Neuronal stem cell (in vitro differentiated cells): ENCODE measurements at regions not wholly inside any gene's neighbourhood (a gene's known extent, or its start where the extent isn't known, plus 50 kb on each side); places are given as distances from the start of the nearest gene placed in this dataset.

Experiments
- DNase-seq: peaks from one replicate; pipeline ENCODE4 v3.0.0-alpha.2; 2013; ENCODE audit warnings: low spot score
- H2AFZ ChIP-seq: one replicate; pipeline ENCODE4 v1.6.1; 2013; ENCODE audit warnings: mild to moderate bottlenecking, low read length, inconsistent platforms
- H2AK5ac ChIP-seq: 2 replicates; pipeline ENCODE4 v1.6.1; 2013; ENCODE audit warnings: low read depth, mild to moderate bottlenecking, inconsistent platforms, low read length, moderate library complexity, mixed read lengths
- H2BK120ac ChIP-seq: 2 replicates; pipeline ENCODE4 v1.6.1; 2013; ENCODE audit warnings: low read depth, mild to moderate bottlenecking, inconsistent platforms, low read length, moderate library complexity, mixed read lengths
- H2BK12ac ChIP-seq: one replicate; pipeline ENCODE4 v1.6.1; 2013; ENCODE audit warnings: low read length, inconsistent platforms
- H2BK15ac ChIP-seq: 2 replicates; pipeline ENCODE4 v1.6.1; 2013; ENCODE audit warnings: mild to moderate bottlenecking, low read length, inconsistent platforms, mixed read lengths
- H2BK5ac ChIP-seq: one replicate; pipeline ENCODE4 v1.6.1; 2013; ENCODE audit warnings: inconsistent platforms, mild to moderate bottlenecking, low read length, moderate library complexity
- H3K14ac ChIP-seq: one replicate; pipeline ENCODE4 v1.6.1; 2013; ENCODE audit warnings: low read length, inconsistent platforms
- H3K18ac ChIP-seq: 2 replicates; pipeline ENCODE4 v1.6.1; 2013; ENCODE audit warnings: low read length, inconsistent platforms
- H3K23ac ChIP-seq: 2 replicates; pipeline ENCODE4 v1.6.1; 2013; ENCODE audit warnings: low read depth, mild to moderate bottlenecking, mixed read lengths, low read length, inconsistent platforms; ENCODE audit not compliant: poor library complexity
- H3K27ac ChIP-seq: replicated peaks from 3 replicates; pipeline ENCODE4 v1.5.1; 2013; ENCODE audit warnings: low read length, inconsistent platforms
- H3K27me3 ChIP-seq, 3 experiments: 2 replicates each; pipeline ENCODE4 v1.6.1; 2013; ENCODE audit warnings: low read length in 3 of 3, mild to moderate bottlenecking in 2 of 3, inconsistent platforms in 1 of 3, low read depth in 1 of 3, mixed read lengths in 1 of 3, moderate library complexity in 1 of 3; ENCODE audit not compliant: control insufficient read depth in 3 of 3, insufficient read depth in 3 of 3
- H3K36me3 ChIP-seq, 2 donors: replicated peaks in 1 of 2; 2 replicates each; pipeline ENCODE4 v1.6.1; 2013; ENCODE audit warnings: low read length in 2 of 2; ENCODE audit not compliant: control insufficient read depth in 2 of 2, insufficient read depth in 2 of 2
- H3K4ac ChIP-seq: 2 replicates; pipeline ENCODE4 v1.6.1; 2013; ENCODE audit warnings: inconsistent platforms, mild to moderate bottlenecking, low read length, moderate library complexity
- H3K4me1 ChIP-seq, 2 donors: 1 replicate in 1 of 2; 2 replicates in 1 of 2; pipeline ENCODE4 v1.6.1; 2013; ENCODE audit warnings: low read length in 2 of 2, low read depth in 1 of 2; ENCODE audit not compliant: control insufficient read depth in 2 of 2, insufficient read depth in 1 of 2
- H3K4me2 ChIP-seq: one replicate; pipeline ENCODE4 v1.6.1; 2013; ENCODE audit warnings: mild to moderate bottlenecking, low read length, inconsistent platforms; ENCODE audit not compliant: insufficient read depth, poor library complexity, severe bottlenecking
- H3K4me3 ChIP-seq, 2 donors: 2 replicates each; pipeline ENCODE4 v1.5.1; 2013; ENCODE audit warnings: low read length in 2 of 2, mild to moderate bottlenecking in 2 of 2, inconsistent platforms in 1 of 2, moderate library complexity in 1 of 2
- H3K79me1 ChIP-seq: one replicate; pipeline ENCODE4 v1.6.1; 2013; ENCODE audit warnings: low read depth, mild to moderate bottlenecking, inconsistent platforms, low read length, moderate library complexity
- H3K9ac ChIP-seq: one replicate; pipeline ENCODE4 v1.6.1; 2013; ENCODE audit warnings: mild to moderate bottlenecking, low read depth, low read length, inconsistent platforms; ENCODE audit not compliant: poor library complexity
- H3K9me3 ChIP-seq, 2 donors: replicated peaks in 1 of 2; 2 replicates each; pipeline versions ENCODE3 to v1.6.1; 2013; ENCODE audit warnings: low read length in 2 of 2, mild to moderate bottlenecking in 2 of 2, inconsistent platforms in 1 of 2, low read depth in 1 of 2, mixed read lengths in 1 of 2, moderate library complexity in 1 of 2; ENCODE audit not compliant: control insufficient read depth in 2 of 2, insufficient read depth in 1 of 2
- H4K8ac ChIP-seq: one replicate; pipeline ENCODE4 v1.6.1; 2013; ENCODE audit warnings: low read depth, mild to moderate bottlenecking, inconsistent platforms, low read length, moderate library complexity
- H4K91ac ChIP-seq: one replicate; pipeline ENCODE4 v1.6.1; 2013; ENCODE audit warnings: low read length, low read depth, mild to moderate bottlenecking, inconsistent platforms; ENCODE audit not compliant: poor library complexity
- WGBS, 2 donors: extraction: QIAGEN DNeasy Blood & Tissue Kit; methylation state at CpG; one replicate each; pipeline ENCODE4 v1.1.7; 2013; ENCODE audit warnings: missing lambda C conversion rate in 2 of 2, mixed read lengths in 1 of 2; ENCODE audit not compliant: insufficient read length in 2 of 2, insufficient replicate concordance in 1 of 2; ENCODE audit errors: extremely low coverage in 2 of 2; 5-methylcytosine and 5-hydroxymethylcytosine counted together

DNA sequence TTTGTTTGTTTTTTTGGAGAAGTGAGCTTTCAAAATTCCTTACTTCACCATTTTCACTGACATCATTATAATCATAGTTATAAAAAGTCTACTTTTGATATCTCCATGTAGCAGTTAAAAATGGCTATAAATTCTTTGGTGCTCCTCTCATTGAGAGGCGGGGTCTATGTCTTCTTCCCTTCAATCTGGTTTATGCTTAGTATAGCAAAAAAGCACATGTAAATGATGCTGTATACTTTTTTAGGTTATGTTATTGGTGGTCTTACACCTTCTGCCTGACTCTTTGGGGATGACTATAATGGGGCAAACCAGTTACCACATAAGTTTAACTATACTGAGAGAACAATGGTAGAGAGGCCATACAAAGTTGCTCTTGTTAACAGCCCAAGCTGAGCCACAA lies 289.6 kb downstream of the EPM2A start:
- H4K8ac ChIP-seq = no peak overlapping the region
- DNase-seq = no peak
- H3K36me3 ChIP-seq = no peaks in the 10 kb centered on the region
- H3K23ac ChIP-seq = no peak overlapping the region
- H3K27ac ChIP-seq = no peak overlapping the region
- no peaks in the 10 kb centered on the region for H3K4me1 ChIP-seq
- no peak overlapping the region for H4K91ac ChIP-seq
- peaks cover 4% of the 10 kb centered on the region in 2 donors for H3K9me3 ChIP-seq
- no peak overlapping the region for H2BK12ac ChIP-seq
- no peak overlapping the region for H2BK5ac ChIP-seq
- no peak overlapping the region for H3K4me2 ChIP-seq
- H3K27me3 ChIP-seq = no peaks in the 10 kb centered on the region
- no peak overlapping the region for H2BK15ac ChIP-seq
- H3K18ac ChIP-seq = no peak overlapping the region
- no peak overlapping the region for H3K4me3 ChIP-seq
- H2BK120ac ChIP-seq = no peak overlapping the region
- no peak overlapping the region for H2AK5ac ChIP-seq
- no peak overlapping the region for H2AFZ ChIP-seq
- H3K14ac ChIP-seq = no peak overlapping the region
- WGBS, 2 donors = no CpG with 5 or more reads among the region's 1 CpG
- no peak overlapping the region for H3K9ac ChIP-seq
- no peaks in the 10 kb centered on the region for H3K79me1 ChIP-seq
- H3K4ac ChIP-seq = no peak overlapping the region

DNA sequence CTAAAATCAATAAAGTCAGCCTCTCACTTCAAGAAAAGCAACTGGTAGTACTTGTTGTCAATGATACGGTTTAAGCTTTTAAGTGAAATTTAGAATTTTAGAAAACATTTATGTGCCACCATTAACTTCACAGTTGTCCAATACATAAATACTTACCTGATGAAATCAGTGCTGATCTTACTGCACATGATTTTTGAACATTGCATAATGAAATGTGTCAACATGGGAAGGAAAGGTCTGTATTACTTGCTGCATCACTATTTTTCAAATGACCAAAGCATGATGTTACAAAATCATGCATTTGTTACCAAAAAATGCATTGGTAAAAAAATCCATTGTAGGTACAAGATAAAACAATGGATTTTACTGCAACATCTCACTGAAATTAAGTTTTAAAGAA lies 284.3 kb downstream of the EPM2A start:
- Histone ChIP-seq H2BK12ac (no peak overlapping the region), H3K27ac (no peak overlapping the region), H4K8ac (no peak overlapping the region), H3K4me1 (no peaks in the 10 kb centered on the region), H2BK120ac (no peak overlapping the region), H2BK5ac (no peak overlapping the region), H3K27me3 (no peaks in the 10 kb centered on the region), H3K14ac (no peak overlapping the region), H3K79me1 (no peaks in the 10 kb centered on the region), H3K36me3 (no peaks in the 10 kb centered on the region), H3K23ac (no peak overlapping the region), H2AK5ac (no peak overlapping the region), H3K9me3 (peaks cover 0 to 4% of the 10 kb centered on the region in 2 donors), H2AFZ (no peak overlapping the region), H2BK15ac (no peak overlapping the region), H3K18ac (no peak overlapping the region), H3K4me3 (no peak overlapping the region), H3K4me2 (no peak overlapping the region), H3K9ac (no peak overlapping the region), H4K91ac (no peak overlapping the region), H3K4ac (no peak overlapping the region)
- WGBS, 2 donors = no CpG with 5 or more reads among the region's 1 CpG
- no peak for DNase-seq

DNA sequence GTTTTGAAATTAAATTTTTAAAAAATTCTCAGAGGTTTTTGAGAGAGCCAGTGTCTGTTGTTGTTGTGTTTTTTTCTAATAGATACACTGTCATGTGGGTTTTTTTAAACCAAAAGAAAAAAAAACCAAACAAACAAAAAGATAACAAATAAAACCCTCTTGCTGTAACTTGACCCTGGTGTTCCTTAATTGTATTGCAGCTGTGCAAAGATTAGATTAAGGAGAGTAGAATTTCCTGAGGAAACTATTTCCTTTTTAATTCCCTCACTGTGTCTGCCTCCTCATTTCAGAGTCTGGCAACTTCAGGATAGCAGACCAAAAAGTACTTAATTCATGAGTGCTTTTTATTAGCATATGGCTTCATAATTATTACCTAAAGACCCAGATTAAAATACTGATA lies 281.9 kb downstream of the EPM2A start:
- Histone ChIP-seq H4K91ac (no peak overlapping the region), H3K4ac (no peak overlapping the region), H3K9me3 (no peaks in the 10 kb centered on the region), H2BK15ac (no peak overlapping the region), H4K8ac (no peak overlapping the region), H3K27me3 (no peaks in the 10 kb centered on the region), H3K9ac (no peak overlapping the region), H3K4me1 (no peaks in the 10 kb centered on the region), H3K4me2 (no peak overlapping the region), H3K14ac (no peak overlapping the region), H3K23ac (no peak overlapping the region), H3K27ac (no peak overlapping the region), H2AK5ac (no peak overlapping the region), H2BK5ac (no peak overlapping the region), H2BK120ac (no peak overlapping the region), H3K36me3 (no peaks in the 10 kb centered on the region), H3K4me3 (no peak overlapping the region), H3K18ac (no peak overlapping the region), H2AFZ (no peak overlapping the region), H2BK12ac (no peak overlapping the region), H3K79me1 (no peaks in the 10 kb centered on the region)
- no peak for DNase-seq

DNA sequence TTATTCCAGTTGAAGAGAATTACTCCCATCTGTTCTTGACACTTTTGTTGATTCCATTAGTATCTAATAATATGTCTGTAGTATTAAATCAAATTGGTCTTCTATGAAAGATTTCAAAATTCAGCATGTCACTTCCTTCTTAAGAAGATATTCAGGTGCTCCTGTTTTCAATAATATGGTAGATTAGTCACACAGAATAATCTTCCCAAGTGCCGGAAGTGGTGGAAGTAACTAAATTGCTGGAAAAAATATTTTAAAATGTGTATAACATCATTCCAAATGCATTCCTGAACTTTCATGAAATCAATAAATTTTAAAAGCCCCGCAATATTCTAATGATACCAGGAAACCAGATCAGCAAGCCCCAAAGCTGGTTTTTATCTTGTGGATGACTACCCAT lies 281.3 kb downstream of the EPM2A start:
- WGBS, 2 donors = no CpG with 5 or more reads among the region's 2 CpGs
- no peaks in the 10 kb centered on the region for H3K79me1 ChIP-seq
- no peak overlapping the region for H2BK12ac ChIP-seq
- no peak overlapping the region for H3K23ac ChIP-seq
- H3K14ac ChIP-seq = no peak overlapping the region
- H3K9ac ChIP-seq = no peak overlapping the region
- H2BK5ac ChIP-seq = no peak overlapping the region
- no peaks in the 10 kb centered on the region for H3K27me3 ChIP-seq
- H2AK5ac ChIP-seq = no peak overlapping the region
- no peak overlapping the region for H3K4me2 ChIP-seq
- no peak overlapping the region for H3K18ac ChIP-seq
- no peak overlapping the region for H4K8ac ChIP-seq
- no peaks in the 10 kb centered on the region for H3K36me3 ChIP-seq
- H3K27ac ChIP-seq = no peak overlapping the region
- H2AFZ ChIP-seq = no peak overlapping the region
- no peak overlapping the region for H3K4me3 ChIP-seq
- H3K4ac ChIP-seq = no peak overlapping the region
- H3K9me3 ChIP-seq = no peaks in the 10 kb centered on the region
- H4K91ac ChIP-seq = no peak overlapping the region
- DNase-seq = no peak
- H3K4me1 ChIP-seq = no peaks in the 10 kb centered on the region
- no peak overlapping the region for H2BK15ac ChIP-seq
- H2BK120ac ChIP-seq = no peak overlapping the region
